GM18520 (cell line): ENCODE measurements at regions not wholly inside any gene's neighbourhood (a gene's known extent, or its start where the extent isn't known, plus 50 kb on each side); places are given as distances from the start of the nearest gene placed in this dataset.
"Not testable (repeated sequence)": the region's sequence is repeated elsewhere in the genome, so short reads cannot be mapped to it uniquely, and the experiment has no call there.

ENCODE experiments used
- ATAC-seq: cut with Tn5 transposase; IDR thresholded peaks from one replicate; pipeline ENCODE4 v1.9.1; 2021; ENCODE audit not compliant: unreplicated experiment

GRCh38 chr18:22563164-22563583, 145.5 kb upstream of the CTAGE1 start:
- ATAC-seq: peak; percentile 53

DNA sequence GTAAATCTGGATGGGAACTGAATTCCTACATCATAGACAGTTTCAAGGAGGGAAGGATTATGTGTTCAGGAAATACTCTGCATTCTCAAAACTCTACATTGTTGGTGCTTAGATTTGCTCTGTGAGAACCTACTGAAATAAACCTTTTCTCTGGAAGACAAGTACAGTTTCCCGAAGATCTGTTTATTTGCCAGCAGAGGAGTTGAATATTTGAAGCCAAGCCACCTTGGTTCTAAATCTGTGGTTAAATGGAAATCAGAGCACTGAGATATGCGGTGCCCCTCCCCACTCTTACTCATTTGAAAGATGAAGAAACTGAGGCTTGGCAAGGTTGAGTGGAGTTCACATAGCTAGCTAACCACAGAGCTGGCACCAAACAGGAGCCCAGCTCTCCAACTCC, 146.3 kb upstream of the CTAGE1 start:
- no peak for ATAC-seq

DNA sequence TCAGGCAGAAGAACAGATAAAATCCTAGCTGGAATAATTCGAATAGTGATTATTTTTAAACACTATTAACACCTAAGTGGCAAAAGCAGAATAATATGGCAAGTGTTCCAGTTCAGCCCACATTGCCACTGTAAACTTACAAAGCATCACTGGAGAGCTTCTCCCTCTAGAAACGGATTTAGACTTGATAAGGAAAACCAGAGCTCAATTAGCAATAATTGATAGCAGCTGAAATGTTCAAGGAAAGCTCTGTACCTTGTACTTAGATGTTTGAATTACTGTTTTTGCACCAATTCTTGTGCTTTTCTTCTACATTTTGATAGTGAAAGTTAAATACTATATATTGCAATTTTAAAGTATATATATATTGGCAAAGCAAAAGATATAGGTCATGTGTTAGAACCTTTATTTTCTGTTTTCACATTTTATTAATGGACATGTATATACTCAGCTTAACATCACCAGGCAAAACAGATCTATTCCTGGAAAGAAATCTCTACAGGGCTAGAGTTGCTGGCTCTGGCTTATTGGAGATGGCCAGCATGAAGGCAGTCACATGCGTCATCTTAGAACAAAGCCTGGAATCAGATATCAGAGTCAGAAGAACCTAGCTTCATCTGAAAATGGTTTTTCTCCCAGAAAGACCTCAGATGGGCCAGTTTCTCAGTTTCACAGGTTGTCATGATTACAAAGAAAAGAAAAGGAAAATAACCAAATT, 149.1 kb upstream of the CTAGE1 start:
- no peak for ATAC-seq

GRCh38 chr18:22567794-22568193, 150.1 kb upstream of the CTAGE1 start:
- ATAC-seq: no peak

- ATAC-seq: no peak
Observed at GRCh38 chr18:22570492-22570891, 152.8 kb upstream of the CTAGE1 start.

- no peak for ATAC-seq
Observed at GRCh38 chr18:22572341-22572740, 154.6 kb upstream of the CTAGE1 start.

DNA sequence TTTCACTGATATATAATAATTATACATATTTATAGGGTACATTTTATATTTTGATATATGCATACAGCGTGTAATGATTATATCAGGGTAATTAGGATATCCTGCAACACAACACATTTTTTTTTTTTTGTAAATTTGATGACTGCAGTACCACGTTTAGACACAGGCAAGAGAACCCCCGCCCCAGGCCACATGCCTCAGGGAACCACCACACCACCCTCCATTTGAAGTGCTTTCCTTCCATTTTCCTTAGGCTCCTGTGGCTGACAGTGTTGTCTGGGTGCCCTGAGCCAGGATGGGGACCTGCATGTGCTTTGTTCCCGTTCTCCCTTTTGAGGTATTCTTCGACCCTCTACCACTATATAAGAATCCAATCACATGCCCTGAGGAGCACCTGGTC, 161.6 kb upstream of the CTAGE1 start:
- no peak for ATAC-seq

- no peak for ATAC-seq
Observed at GRCh38 chr18:22585333-22585732, 167.6 kb upstream of the CTAGE1 start.

GRCh38 chr18:22585821-22586220, 168.1 kb upstream of the CTAGE1 start:
- ATAC-seq: no peak

DNA sequence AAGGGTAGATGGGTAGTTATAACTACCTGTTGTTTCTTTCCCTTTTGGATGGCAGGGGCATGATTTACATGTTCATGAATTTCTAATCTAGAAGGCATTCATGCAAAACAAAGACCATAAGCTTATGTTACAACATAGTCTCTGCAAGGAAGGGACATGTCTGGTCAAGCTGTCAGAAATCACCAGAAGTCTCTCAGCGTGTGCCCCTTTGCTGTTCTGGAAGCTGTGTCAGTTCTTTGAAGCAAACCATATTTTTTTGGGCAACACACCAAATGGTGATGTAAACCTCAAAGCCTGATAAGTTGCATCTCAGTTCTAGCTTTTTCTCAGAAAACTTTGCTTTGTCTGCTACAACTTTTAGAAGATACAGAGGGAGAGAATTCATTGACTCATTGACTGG, 173.5 kb upstream of the CTAGE1 start:
- no peak for ATAC-seq

GRCh38 chr18:22594155-22594690, 176.5 kb upstream of the CTAGE1 start:
- ATAC-seq: no peak

- no peak for ATAC-seq
Observed at GRCh38 chr18:22601481-22601880, 183.8 kb upstream of the CTAGE1 start.

DNA sequence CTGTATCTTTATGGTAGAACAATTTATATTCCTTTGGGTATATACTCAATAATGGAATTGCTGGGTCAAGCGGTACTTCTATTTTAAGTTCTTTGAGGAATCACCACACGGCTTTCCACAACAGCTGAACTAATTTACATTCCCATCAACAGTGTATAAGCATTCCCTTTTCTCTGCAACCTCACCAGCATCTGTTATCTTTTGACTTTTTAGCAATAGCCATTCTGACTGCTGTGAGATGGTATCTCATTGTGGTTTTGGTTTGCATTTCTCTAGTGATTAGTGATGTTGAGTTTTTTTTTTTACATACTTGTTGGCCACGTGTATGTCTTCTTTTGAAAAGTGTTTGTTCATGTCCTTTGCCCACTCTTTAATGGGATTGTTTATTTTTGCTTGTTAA, 184.7 kb upstream of the CTAGE1 start:
- ATAC-seq: not testable (repeated sequence)

DNA sequence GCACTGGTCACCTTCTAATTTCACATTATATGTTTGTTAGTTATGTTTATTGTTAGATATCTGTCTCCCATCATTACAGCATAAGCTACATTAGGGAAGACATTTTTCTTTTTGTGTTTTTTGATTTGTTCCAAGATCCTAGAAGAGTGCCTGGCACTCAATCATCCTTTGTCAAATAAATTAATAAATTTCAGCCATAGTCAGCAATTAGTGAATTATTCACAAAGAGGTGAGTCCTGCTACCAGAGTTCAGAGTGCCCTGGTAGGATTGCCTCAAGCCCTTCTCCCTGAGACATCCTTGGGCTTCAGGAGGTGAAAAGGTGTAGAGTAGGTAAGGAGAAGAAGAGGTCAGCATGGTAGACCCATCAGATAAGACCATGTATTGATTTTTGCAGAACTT, 186.2 kb upstream of the CTAGE1 start:
- no peak for ATAC-seq

DNA sequence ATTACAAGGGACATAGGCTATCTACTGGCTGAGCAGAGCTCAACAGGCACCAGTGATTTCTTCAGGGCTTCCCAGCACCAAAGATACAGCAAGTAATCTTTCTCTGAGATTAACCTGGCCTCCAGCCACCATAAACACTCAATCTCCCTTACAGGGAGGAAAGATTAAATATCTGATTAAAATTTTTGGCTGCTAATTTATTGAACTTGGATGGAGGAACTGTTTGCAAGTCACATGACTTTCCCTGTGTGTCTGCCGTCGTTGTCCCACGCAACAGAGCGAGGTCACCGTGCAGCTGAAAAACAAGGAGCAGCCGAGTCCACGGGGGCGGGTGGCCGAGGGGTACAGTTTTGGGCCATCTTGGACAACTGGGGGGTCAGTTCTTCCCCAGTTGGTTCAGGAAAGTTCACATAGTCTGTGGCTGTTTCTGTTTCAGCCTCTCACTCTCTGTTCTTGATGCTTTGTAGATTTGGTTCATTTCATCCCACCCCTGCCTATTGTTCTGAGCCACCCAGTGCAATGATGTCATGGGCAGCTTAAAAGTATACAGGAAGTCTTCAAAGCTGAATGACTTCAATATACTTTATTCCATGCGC, 186.8 kb upstream of the CTAGE1 start:
- no peak for ATAC-seq

GRCh38 chr18:22604986-22605421, 187.3 kb upstream of the CTAGE1 start:
- no peak for ATAC-seq

DNA sequence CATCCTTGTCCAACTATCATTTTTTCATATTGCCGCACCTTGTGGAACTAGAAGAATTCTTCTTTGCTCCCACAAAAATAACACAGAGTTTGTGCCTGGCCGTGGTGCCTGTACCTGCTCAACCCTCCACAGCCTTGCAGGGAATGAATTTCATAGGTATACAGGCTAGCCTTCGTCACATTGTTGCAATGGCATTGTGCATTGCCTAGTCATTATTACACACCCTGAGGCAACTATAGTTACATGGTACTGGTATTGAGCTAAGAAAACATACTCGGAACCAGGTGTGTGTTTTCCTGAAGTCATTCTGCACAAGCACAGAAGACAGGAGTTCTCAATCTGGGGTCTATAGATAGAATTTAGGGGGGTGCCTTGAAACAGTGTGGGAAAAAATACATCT, 188.0 kb upstream of the CTAGE1 start:
- ATAC-seq: no peak

DNA sequence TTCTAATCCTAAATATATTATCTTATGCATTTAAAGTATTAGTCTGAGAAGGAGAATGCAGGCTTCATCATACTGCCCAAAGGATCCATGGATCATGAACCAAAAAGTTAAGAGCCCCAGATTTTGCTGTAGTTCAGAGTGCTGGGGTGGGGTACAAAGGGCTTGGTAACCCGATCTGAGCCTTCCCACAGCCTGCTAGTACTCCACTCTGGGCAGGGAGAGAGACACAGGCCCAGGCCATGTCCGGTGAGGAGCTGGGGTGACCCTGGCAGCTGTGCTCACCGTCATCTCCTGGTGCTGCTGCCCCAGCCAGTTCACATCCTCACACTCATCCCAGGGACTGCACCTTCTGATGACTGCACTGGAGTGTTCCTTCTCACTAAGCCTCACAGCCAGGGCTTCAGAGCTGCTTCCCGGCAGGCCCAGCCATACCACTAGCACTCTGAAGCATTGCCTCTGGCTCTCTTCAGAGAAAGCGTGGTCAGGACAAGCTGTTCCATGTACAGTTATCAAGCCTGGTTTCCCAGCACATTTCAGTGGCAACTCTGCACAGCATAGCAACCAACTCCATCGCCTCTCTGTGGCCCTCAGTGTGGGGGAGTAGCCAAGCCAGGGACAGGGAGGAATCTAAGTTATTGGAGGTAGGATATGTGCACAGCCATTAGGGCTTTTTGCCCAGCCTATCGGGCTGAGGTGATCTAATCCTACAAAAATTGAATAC, 189.0 kb upstream of the CTAGE1 start:
- no peak for ATAC-seq

DNA sequence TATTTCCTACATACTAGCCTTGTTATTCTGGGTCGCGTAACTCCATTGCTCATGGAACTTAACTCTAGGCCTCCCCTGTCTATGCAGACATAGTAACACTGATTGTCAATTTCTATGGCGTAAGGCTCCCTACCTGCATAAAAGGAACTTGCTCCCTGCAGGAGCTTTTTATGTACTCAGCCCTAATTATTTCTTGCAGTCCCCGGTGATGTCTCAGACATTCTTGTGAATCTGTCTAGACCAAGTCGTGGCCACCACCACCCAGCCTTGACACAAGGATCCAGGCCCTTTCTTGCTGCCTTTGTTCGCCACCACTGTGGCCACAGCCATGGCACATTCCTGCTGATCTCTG, 189.5 kb upstream of the CTAGE1 start:
- ATAC-seq: no peak

GRCh38 chr18:22608847-22609246, 191.1 kb upstream of the CTAGE1 start:
- no peak for ATAC-seq

GRCh38 chr18:22609642-22610041, 191.9 kb upstream of the CTAGE1 start:
- no peak for ATAC-seq

- ATAC-seq: no peak
Observed at GRCh38 chr18:22613058-22613690, 195.5 kb upstream of the CTAGE1 start.
